HG03520 (cell line): ENCODE measurements at regions not wholly inside any gene's neighbourhood (a gene's known extent, or its start where the extent isn't known, plus 50 kb on each side); places are given as distances from the start of the nearest gene placed in this dataset.

Source experiments
- ATAC-seq: cut with Tn5 transposase; IDR thresholded peaks from one replicate; pipeline ENCODE4 v1.9.1; 2021; ENCODE audit warnings: mild to moderate bottlenecking, moderate library complexity; ENCODE audit not compliant: unreplicated experiment

DNA sequence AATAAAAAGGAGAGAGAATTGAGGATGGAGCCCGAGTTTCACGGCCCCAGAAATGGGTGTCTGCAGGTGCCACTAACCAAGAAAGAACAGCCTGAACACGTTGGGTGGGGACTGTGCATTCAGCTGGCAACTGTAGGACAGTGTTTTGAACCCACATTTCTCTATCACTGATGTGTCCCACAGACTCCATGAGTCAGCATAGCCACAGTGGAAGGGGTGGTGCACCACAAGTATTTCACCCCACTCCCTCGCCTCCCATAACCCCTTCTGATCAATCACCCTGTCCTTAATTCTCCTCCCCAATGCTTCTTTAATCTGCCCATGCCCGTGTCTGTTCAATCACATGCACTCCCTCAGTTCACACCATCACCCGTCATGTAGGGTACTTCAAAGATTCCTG is 291.5 kb downstream of the ZNF516 start:
- no peak for ATAC-seq

DNA sequence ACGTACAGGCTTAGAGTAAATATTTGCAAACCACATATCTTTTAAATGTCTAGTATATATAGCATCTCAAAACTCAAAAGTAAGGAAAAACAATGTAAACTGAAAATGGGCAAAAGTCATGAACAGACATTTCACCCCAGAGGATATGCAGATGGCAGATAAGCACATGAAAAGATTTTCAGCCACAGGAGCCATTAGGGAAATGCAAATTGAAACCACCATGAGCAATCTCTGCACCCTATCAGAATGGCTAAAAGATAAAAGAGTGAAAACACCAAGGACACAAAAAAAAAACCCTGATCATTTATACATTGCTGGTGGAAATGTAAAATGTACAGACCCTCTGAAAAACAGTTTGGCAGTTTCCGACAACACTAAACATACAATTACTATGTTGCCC is 292.7 kb downstream of the ZNF516 start:
- no peak for ATAC-seq

DNA sequence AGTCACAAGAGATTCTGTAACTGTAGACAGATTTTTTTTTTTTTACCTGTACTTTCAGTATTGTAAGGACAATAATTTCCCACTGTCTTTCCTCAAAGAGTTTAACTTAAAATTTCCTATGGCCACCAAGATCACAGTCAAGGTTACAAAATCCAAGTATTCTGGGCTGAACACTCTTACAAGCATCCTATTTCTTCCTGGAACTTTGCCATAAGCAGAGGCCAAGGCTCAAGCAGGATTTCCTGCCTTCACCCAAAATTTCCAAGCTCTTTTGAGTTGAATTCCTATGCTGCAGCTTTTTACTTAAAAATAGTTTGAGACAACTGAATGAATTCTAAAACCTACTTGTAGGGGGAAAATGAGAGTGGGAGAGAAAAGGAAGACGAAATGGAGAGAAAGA is 299.4 kb downstream of the ZNF516 start:
- no peak for ATAC-seq

DNA sequence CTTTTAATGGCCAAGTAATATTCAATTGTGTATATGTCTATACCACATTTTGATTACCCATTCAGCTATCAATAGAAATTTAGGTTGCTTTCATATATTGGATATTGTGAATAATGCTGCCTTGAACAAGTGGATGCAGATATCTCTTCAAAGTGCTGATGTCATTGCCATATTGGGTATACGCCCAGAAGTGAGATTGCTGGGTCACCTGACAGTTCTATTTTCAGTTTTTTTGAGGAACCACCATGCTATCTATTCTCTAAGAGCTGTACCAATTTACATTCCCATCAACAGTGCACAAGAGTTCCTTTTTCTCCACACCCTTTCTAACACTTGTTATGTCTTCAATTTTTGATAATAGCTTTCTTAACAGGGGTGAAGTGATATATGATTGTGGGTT is 306.9 kb downstream of the ZNF516 start:
- no peak for ATAC-seq

DNA sequence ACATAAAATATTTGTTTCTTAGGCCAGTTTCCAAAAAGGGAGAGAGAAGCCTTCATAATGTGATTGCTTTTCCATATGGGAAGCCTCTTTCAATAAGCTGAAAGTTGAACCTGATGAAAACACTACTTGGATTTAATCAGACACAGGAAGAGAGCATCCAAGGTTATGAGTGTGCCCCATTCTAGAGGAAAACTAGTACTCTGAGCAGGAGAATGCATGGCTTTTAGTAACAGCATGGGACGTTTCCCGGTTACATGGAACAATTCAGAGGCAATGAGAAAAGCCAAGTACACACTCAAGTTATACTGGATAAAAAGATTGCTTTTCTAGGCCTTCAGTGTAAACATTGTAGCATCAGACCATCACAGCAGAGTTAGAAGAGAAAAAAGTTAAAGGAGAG is 315.8 kb downstream of the ZNF516 start:
- no peak for ATAC-seq

DNA sequence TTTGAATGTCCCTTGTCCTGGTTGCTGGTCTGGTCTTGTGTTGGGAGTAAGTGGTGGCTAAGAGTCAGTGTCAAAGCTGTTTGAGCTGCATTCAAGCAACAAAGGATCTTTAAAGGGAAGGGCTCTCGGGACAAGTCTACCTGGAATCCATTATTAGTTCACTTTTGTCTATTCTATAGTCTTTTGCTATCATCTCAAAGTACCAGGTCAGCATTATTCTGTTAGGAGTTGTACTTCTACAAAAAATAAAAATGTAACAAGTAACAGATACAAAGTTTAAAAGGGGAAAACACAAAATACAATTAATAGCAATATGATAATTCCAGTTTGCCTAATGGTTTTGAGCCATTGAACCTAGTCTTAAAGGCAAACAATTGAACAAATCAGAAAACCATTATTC is 317.9 kb downstream of the ZNF516 start:
- no peak for ATAC-seq

GRCh38 chr18:76174451-76174850 is 320.6 kb downstream of the ZNF516 start:
- no peak for ATAC-seq

DNA sequence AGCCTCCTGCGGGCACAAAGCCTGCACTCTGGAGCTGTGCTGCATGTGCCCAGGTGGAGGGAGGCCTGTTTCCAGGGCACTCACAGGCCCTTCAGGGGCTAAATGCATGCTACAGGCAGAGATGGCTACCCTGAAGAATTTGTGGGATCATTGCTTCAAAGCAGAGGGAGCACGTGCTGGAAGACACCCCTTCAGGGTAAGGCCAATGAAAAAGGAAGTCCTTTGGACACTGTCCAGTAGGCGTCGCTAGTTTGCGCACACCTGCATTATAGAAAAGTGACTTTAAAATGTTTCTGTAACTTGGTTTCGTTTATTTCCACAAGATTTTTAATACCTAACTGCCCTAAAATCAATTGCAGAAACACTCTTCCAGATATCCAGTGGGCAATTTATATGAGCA is 325.3 kb downstream of the ZNF516 start:
- no peak for ATAC-seq

GRCh38 chr18:76167845-76168621 is 327.0 kb downstream of the ZNF516 start:
- no peak for ATAC-seq

DNA sequence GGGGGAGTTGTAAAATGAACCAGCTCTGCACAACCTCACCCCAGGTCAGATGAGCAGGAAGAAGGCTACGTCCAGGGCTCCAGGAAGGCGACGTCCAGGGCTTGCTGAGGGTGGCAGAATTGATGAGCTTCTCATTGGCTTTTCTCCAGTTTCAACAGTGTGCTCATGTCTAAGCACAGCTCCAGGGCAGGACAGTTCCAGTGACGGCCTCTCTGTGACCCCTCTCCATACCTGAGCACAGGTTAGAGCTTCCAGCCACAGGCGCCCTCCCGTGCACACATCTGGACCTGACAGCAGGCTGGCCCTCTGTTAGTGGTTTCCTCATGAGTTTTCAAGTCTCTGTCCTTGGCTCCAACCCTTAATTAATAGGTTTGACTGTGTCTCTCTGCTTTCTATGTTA is 327.6 kb downstream of the ZNF516 start:
- no peak for ATAC-seq

GRCh38 chr18:76162886-76163285 is 332.2 kb downstream of the ZNF516 start:
- ATAC-seq = no peak

DNA sequence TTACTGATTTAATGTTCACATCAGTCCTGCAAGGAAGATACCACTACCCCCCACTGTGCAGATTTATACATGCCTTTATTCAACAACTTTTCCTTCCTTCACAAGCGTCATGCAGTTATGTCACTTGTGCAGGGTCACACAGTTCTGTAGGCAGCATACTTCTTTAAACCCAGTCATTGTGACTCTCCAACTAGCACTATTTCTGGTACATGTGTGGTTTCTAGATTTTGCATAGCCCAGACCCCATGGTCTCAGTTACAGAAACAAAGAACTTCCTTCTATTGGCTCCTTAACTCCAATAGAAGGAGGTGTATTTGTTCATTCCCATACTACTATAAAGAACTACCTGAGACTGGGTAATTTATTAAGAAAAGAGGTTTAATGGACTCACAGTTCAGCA is 333.1 kb downstream of the ZNF516 start:
- no peak for ATAC-seq

DNA sequence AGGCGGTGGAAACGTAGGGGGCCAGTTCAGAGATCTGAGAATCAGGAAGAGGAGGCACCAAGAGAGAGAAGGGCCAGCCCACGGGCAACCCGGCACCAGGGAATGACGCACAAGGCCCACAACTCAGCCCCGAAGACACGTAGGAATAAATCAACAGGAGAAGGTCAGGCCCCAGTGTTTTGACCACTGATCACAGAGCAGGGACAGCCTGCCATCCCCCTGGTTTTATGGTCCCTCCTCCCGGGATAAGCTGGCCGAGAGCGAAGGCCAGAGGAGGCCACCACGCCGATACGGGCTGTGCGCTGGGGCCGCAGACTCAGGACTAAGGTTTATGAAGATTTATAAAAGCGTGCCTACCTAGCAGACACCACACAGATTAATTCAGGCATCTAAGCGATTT is 341.4 kb downstream of the ZNF516 start:
- no peak for ATAC-seq

- no peak for ATAC-seq
Observed at GRCh38 chr18:76149734-76150133, 345.3 kb downstream of the ZNF516 start.

DNA sequence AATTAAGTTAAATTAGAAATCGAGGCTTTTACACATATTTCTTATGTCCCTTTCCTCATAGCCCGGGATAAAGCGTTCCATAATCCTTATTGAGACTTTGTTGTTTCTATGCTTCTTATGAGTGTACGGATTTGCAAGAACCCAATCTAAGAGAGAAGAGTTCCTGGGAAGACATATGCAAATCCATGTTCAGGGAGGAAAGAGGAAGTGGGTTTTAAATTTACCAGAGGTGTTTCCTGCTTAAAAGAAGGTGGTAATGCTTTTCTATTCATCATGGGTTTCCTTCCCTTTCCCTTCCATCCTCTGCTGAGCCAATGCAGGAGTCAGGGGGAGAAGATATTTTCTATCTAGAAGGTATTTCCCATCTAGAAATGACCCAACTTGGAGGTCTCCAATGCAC is 345.8 kb downstream of the ZNF516 start:
- ATAC-seq = no peak

GRCh38 chr18:76145521-76146376 is 349.3 kb downstream of the ZNF516 start:
- ATAC-seq = no peak

GRCh38 chr18:76144844-76145243 is 350.2 kb downstream of the ZNF516 start:
- ATAC-seq = no peak

GRCh38 chr18:76142611-76143010 is 352.4 kb downstream of the ZNF516 start:
- no peak for ATAC-seq

- no peak for ATAC-seq
Observed at GRCh38 chr18:76139844-76140243, 355.2 kb downstream of the ZNF516 start.

DNA sequence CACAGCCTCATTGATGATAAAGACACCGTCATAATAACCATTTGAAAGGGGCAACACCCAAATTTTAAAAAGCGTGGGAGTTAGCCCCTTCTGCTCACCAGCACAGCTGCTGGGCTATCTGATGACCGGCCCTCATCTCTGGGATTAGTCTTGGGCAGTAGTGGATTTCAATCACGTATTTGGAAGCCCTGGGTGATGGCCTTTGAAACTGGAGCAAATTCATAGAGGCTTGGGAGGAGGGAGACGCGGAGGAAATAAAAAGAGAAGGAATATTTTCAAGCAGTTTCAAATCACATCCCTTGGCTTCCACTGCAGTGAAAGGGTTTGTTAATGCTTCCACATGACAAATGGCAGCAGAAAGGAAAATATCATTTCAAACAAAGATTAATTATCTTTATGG is 357.8 kb downstream of the ZNF516 start:
- no peak for ATAC-seq

- no peak for ATAC-seq
Observed at GRCh38 chr18:76136701-76137100, 358.3 kb downstream of the ZNF516 start.

DNA sequence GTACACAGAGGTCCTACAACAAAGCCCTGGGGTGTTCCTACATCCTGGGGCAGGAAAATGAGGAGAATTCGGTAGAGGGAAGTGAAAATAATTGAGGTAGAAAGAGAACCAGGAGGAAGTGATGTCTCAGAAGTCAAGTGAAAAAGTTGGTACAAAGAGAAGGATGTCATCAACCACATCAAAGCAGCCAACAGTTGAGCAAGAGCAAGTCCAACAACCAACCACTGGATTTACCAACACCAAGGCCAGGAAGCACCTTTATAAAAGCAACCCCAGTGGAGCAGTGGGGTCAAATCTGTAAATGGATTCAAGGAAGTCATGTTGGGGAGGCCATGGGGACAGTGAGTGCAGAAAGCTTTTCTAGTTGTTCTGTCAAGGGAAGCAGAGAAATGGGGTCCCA is 360.4 kb downstream of the ZNF516 start:
- no peak for ATAC-seq
